Fibroblast of skin of left biceps (primary cell): ENCODE measurements at regions not wholly inside any gene's neighbourhood (a gene's known extent, or its start where the extent isn't known, plus 50 kb on each side); places are given as distances from the start of the nearest gene placed in this dataset.
"Not testable (repeated sequence)": the region's sequence is repeated elsewhere in the genome, so short reads cannot be mapped to it uniquely, and the experiment has no call there.

Experiments
- DNase-seq, 2 experiments: peaks; one replicate each; pipeline ENCODE4 v3.0.0-alpha.2; 2013; ENCODE audit warnings: low read depth in 2 of 2

DNA sequence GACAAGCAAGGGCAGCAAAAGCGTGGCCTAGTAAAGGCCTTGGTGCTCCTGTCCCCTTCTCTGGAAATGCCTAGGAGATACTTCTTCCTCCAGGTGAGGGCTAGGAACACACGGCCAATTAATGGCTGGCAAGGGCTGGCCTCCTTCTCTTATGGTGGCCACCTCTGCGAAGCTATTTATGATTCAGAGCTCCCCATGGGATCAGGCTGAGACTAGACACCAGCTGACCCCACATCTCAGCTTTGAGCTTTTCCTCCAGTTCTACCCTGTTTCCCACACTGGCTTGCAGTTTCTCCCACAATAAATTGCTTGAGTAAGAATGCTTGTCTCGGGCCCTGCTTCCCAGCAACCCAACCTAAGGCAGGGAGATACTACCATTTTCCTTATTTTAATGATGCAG, 53.7 kb downstream of the CAMK2N1 start:
- DNase-seq, result no peak

DNA sequence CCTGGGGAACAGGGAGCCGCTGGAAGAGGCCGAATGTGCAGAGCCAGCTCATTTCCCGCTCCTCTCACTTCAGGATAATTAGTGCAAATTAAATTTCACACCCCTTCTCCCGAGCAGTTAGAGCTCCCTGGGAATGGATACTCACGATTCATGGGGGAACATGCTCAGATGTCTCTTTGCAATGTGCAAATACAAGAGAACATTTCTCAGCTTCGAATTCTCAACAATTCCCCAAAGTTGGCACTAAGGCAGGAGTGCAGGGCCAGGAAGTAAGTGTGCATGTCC, 54.9 kb downstream of the CAMK2N1 start:
- no peak for DNase-seq

DNA sequence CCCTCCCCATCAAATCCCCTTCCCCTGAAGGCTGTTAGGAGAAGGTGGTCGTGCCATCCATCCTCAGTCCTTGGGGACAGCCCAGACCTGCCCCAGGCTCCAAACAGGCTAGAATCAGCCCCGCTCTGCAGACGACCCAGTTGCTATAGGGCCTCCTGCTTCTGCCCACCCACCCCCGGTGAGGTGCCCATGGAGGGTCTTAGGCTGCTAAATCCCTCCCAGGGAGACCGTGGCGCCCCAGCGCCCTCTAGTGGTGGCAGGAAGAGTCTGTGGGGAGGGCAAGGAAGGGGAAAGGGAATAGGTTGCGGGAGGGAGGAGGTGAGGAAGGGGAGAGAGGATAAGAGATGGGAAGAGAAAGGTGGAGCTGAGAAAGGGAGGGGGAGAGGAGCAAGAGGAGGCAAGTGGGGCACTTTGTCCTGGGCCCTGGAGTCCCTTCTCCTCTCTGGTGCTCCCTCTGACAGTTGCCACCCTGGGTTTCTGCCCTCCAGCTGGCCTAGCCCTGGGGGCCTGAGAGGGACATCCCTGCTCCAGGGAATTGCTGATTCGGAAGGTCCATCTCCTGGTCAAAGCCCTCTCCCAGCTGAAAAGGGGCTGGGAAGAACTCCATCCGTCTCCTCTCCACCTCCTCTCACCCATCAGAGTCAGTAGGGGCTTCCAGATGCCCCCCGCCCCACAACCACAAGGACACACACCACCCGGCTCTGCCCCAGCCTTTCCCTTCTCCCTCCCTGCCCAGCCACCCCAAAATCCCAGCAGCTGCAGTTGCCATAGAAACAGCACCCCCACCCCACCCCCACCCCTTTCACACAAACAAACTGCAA, 55.4 kb downstream of the CAMK2N1 start:
- DNase-seq, result no peak

DNA sequence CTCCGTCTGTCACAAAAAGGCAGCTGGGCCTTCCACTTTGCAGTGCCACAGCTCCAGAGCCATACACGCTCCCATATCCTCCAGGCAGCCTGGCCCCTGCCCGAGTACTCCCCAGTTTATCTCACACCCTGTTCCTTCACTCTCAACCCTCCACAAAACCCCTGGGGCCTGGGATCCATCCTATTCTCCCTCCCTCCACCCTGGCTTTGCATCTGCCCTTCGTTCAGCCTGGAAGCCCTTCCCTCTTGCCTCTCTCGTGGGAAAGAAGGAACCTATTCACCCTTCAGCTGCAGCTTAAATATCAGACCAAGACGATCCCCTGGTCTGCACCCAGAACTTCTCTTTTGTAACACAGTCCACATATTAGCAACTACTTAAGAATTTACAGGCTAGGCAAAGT, 56.7 kb downstream of the CAMK2N1 start:
- DNase-seq, result no peak

DNA sequence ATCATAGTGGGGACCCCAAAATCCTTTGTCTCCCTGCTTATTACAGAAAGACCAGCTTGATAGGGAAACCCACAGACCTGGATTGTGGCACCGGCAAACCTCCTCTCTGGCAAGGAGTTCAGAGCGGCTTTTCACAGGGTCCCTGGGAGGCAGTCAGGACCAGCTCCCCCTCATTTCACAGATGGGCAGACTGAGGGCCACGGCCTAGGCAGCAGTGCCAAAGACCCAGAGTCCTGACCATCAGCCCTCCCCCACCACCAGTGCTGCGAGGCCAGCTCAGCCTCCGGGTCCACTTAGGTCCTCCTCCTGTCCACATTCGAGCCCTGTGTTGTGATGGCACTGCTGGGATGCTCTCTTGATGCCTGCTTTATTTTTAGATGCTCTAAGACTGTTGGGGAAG, 57.2 kb downstream of the CAMK2N1 start:
- DNase-seq, result no peak

DNA sequence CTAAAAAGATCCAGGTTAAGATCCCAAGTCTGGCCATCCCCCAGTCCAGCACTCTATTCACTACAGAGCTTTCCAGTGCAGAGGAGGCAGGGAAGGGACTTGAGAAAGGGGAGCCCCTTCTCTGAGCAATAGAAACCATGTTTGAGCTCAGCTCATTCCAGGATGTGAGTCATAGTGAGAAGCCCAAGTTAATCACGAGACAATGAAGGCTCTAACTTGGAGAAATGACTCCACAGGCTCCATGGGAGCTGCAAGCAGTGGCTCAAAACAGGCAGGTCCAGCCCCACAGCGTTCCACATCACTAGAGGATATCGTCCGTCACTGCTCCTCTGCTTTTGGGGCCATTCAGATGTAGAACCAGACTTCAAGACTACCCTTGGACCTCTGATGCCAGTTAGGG, 59.1 kb downstream of the CAMK2N1 start:
- DNase-seq, result peak; percentile 65 to 66

DNA sequence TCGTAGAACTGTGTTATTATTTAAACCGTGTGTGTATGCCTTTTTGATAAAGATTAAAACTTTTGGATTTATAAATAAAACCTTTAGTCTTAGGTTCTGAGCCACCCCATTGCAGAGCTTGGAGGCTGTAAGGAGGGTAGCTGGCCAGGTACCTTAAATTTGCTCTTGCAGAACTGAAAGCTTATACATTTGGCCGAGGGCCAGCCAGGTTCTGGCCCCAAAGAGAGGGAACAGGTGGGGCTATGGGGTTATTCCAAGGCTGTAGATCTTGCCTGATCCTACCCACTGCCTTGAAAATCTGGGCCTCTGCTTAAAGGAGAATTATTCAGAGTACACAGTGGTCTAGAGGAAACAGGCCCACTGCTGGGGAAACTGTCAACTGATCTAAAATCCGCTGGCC, 59.6 kb downstream of the CAMK2N1 start:
- DNase-seq, result no peak

DNA sequence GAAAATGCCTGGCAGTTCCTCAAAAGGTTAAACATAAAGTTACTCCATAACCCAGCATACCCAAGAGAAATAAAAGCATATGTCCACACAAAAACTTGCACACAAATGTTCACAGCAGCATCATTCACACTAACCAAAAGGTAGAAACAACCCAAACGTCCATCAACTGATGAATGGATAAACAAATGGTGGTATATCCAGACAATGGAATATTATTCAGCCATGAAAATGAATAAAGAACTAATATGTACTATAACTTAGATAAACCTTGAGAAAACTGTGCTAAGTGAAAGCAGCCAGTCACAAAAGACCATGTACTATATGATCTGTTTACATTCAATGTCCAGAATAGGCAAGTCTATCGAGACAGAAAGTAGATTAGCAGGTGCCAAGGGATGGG, 60.4 kb downstream of the CAMK2N1 start:
- no peak for DNase-seq

DNA sequence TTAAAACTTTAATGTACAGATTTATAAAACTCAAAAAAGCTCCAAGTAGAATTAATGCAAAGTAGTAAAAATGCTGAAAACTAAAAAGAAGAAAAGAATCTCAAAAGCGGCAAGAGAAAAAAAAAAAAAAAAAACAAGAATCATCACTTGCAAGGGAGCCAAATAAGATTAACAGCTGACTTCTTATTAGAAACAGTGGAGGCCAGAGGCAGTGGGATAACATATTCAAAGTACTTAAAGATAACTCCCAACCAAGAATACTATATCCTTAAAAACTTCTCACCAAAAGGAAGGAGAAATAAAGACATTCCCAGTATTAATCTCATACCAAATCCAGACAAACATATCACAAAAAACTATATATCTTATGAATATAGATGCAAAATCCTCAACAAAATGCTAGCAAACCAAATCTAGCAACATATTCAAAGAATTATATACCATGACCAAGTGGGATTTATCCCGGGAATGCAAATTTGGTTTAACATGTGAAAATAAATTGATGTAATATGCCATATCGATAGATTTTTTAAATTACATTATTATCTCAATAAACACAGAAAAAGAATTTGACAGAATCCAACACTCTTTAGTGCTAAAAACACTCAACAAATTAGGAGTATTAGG, 62.7 kb downstream of the CAMK2N1 start:
- DNase-seq, result no peak

DNA sequence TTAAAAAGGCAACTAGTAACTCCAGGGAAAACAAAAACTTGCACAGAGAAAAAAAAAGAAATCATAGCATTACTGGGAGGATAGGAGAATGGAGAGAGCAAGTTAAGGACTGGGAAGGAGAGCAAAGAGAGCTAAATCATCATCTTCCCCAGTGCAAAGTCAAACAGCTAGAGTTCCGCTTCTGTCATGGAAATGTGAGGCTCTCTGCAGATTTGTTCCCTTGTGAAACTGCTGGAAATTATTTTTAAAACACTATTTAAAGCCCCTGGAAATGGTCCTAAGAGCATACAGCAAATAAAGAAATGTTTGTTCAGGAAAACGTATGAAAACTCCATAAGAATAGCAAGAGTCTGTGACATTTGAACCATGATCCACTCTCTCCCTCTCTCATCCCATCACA, 64.6 kb downstream of the CAMK2N1 start:
- no peak for DNase-seq

DNA sequence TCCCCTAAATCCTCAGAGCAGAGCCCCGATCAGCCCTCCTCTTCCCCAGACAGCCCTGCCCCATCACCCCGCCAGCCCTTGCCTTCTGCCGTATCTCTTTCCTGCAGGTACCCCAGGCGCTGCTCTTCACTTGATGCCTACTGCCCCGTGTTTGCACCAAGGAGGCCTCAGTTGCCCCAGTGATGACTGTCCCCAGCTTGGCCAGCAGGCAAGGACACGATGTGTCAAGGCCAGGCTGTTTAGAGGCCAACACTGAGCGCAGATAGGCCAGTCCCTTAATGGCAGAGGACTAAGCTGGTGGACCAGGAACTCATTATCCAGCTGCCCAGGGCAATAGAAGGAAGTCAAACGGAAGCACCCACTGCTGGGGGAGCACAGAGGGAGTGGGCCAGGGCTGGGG, 68.4 kb downstream of the CAMK2N1 start:
- DNase-seq, result no peak

DNA sequence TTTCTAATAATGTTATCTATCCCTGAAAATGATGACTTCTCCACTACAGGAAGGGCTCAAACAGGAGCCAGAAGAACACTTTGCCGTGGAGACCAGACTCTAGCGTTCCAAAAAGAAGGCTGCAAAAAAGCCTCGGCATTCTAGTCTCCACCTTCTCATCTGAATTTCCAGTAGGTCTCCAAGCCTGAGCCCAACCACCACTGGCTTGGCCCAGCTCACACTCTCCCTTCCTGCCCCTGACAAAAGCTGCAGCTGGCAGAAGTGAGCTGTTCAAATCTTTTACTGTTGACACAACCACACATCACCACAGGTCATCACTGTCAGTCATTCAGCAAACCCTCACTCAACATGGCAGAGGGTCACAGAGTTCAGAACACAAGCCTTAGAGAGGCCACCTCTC, 69.3 kb downstream of the CAMK2N1 start:
- DNase-seq, result no peak

DNA sequence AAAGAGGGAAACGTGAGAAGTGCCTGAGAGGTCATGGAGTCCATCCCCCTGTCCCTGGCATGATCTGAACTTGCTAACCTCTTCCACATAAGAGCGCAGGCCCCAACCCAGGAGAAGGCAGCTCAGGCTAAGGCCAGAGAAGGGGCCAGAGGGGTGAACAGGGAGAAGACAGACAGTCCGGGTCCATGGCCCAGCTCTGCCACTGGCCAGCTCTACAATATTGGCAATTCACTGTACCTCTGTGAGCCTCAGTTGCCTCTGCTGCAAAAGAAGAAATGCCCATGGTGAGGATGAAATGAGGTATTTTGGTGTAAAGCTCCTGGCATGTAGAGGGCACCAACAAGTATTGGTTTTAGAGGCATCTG, 72.3 kb downstream of the CAMK2N1 start:
- DNase-seq, result no peak

DNA sequence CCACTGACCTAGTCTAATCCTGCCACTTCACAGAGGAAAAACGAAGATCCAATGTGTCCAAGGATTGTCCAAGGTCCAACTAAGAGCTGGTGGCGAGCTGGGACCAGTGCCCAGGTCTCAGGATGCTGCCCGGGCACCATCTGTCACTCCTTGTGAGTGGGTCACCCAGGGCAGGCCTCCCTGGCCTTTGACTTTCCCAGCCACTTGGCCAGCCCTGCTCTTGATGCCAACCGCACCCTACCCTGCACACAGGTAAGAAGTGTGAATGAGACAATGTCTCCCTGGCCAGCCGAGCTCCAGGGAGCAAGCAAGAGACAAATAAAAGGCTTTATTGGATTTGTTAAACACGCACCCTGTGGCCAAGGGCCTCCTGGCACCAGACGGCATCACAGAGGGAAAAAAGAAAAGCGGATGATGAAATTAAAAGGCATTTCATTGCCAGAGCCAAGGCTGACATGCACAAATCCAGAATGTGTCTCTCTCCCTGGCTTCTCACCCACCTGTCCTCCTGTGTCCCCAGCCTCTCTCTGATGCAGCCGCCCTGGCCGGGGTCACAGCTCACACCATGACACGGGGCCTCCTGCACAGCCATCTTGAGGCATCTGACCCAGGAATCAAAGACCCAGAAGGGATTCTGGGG, 72.8 kb downstream of the CAMK2N1 start:
- DNase-seq, result no peak

DNA sequence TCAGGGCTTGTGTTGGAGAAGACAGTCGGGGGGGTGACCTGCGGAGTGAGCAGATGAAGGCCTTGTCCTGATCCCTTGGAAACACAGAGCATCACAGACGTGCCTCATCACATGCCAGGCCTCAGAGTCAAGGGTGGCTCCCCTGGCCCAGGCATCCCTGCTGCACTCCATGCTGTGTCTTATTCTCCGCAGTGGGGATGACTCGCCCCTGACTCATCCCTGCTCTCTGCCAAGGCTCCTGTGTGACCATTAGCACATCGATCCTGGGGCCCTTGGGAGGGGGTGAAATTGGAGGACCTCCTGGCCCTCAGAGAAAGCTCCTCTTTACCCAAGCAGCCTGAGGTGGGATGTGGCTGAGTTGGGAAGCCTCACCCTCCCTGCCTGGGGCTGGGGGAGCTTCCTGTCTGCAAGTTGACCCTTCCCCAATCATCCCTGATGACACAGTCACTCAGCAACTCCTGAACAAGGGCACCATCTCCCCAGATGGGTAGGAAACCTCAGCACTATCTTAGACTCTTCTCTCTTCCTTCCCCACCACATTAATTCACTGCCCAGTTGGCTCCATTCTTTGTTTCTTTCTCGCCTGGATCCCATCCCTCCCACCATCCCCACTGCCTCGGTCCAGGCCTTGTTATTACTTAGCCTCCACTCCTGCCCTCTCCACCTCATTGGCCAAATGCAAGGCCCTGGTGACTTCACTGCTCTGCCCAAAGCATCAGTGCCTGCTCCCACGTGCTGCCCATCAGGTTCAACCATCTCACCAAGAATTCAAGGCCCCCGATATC, 74.6 kb downstream of the CAMK2N1 start:
- peak; percentile 69 to 72 for DNase-seq

DNA sequence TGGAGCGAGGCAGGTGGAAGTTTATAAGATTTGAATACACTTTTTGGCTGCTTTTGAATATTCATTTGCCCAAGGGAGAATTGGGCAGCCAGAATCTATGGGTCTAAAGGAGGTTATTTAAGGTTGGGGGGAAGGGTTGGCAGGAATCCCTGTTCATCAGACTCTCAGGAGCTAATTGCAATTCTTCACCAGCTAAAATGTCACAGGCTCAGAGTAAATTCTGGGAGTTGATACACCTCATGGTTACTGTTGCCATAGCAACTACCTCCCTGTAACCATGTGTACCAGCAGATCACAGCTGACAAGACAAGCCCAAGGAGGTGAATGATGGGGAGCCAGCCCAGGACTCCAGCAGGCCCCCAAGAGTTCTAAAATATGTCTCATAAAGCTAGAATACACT, 75.5 kb downstream of the CAMK2N1 start:
- DNase-seq, result no peak

DNA sequence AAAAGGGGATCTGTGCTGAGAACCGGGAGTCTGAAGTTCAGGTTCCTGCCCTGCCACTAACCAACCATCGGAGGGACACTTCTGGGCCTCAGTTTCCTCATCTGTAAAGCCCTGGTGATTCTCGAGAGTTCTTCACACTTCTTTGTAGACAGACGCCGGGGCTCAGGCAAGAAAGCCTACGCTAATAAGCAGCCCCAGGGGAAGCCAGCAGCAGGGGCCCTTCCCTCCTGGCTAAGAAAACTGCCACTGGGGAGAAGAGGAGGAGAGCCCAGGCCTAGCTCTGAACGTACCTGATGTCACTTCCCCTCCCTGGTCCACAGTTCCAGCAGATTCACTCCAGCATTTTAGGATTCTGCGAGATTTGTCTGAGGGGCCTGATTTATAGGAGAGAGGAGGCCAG, 76.0 kb downstream of the CAMK2N1 start:
- no peak for DNase-seq

DNA sequence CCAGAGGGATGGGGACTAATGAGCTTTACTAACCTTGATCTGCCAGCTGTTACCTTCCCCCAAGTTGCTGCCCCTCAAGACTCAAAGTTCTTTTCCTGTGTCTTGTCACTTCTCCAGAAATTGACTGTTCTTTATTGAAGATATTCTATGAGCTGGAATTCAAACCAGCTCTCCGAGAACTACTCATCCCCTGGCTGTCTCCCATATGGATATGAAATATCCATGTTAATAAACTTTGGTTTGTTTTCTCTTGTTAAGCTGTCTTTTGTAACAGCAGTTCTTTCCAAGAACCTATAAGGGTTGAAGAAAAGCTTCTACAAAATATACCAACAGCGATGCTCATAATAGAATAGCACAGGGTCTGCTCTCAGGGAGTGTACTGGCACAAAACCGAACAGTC, 77.0 kb downstream of the CAMK2N1 start:
- DNase-seq, result peak in 1 of 2 experiments; percentile 24

DNA sequence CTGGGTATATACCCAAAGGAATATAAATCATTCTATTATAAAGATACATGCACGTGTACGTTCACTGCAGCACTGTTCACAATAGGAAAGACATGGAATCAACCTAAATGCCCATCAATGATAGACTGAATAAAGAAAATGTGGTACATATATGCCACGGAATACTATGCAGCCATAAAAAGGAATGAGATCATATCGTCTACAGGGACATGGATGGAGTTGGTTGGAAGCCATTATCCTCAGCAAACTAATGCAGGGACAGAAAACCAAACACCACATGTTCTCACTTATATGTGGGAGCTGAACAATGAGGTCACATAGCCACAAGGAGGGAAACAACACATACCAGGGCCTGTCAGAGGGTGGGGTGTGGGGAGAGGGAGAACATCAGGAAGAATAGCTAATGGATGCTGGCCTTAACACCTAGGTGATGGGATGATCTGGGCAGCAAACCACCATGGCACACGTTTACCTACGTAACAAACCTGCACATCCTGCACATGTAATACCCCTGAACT, 77.8 kb downstream of the CAMK2N1 start:
- DNase-seq, result not testable (repeated sequence)

DNA sequence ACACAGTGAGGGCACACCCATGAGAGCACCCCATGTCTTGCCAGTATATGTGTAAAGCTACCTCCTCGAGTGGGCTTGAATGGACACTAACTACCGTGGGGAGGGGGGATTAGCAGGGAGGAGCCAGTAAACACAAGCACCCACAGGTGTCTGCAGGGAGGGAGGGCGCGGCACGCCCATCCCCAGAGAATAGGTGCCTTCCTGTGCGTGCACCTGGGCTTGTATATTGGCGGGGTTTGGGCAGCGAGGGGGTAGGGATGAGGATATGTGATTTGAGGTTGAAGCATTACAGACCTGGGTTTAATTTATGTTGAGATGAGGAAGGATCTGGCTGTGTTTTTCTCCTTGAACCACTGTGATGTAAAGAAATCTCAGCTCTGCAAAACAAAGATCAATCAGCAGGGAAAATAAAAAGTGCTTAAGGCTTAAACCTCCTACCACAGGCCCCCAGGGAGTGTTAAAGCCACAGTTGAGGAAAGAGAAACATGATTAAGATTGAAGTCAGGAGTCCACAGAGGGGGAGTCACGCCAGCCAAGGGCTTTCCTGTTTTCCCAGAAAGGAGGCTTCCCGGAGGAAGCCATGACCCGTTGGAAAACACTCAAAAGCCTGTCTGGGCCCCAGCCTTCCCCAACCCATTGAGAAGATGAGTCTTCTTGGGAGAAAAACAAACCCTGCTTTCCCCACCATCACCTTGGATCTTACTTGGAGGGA, 80.0 kb downstream of the CAMK2N1 start:
- peak; percentile 96 to 97 for DNase-seq

DNA sequence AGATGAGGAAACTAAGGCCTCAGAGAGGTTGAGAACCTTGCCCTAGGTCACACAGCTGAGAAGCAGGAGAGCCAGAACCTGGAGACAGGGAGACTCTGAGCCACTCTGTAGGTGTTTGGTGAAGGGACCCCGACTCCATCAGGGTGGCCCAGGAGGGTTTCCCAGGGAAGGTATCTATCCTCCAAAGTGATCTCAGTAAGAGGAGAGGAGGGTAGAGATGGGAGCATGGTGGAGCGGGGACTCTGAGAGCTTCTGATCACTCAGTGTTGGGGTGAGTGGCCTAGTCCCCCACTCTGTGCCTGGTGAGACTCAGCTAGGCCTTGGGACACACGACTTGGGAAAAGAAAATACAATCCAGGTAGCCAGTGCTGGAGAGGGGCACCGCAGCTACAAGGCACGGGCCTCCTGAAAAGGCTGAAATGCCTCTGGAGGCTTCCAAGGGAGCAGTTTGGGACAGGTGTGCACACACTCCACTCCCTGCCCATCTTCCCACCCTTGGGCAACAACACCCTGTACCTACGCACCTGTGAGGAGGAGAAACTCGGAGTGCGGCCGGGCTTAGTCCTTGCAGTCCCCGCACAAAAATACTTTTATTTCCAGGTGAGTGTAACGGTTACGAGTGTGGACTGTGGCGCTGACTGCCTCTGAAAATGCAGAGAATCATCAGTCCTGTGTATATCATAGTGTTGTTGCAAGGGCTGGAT, 80.8 kb downstream of the CAMK2N1 start:
- DNase-seq, result no peak
